ENCODE measurements at regions not wholly inside any gene's neighbourhood (a gene's known extent, or its start where the extent isn't known, plus 50 kb on each side); places are given as distances from the start of the nearest gene placed in this dataset.

DNA sequence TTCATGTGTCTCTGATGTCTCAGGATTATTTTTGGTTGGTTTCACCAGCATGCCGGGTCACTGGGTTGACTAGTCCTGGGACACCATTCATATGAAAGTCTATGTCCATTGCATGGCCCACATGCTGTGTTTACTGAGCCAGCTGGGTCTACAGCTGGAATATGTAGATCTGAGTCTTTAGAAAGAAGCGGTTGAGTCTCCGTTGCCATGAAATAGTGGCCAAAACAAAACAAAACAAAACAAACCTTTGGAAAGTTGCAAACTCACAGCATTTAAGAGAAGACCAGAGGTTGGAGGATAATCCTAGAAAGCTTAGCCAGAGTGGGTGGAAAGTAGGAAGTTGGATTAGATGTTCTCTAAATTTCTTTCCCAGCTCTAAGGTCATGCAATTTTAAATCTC is 191.8 kb upstream of the NTM start:
- intact Hi-C loops (cut with micrococcal nuclease), result no loop called here
- H3K36me3 Mint-ChIP-seq, result no peaks in the 10 kb centered on the region
- H3K4me3 ChIP-seq (ENCODE audit: low read length), result no peak overlapping the region
- H3K27ac Mint-ChIP-seq, result no peak overlapping the region
- no peaks in the 10 kb centered on the region for H3K4me1 ChIP-seq (ENCODE audit: control insufficient read depth in 2 of 2, insufficient read depth in 2 of 2, low read length in 2 of 2)
- H3K9me3 ChIP-seq (ENCODE audit: control insufficient read depth in 2 of 3, low read length in 3 of 3), result no peaks in the 10 kb centered on the region
- no peaks in the 10 kb centered on the region for H3K27me3 ChIP-seq (ENCODE audit: control insufficient read depth in 2 of 2, insufficient read depth in 2 of 2, low read length in 2 of 2)
- no peaks in the 10 kb centered on the region for H3K36me3 ChIP-seq (ENCODE audit: control insufficient read depth in 2 of 3, insufficient read depth in 3 of 3, low read length in 3 of 3)
- DNase-seq (no peak), ATAC-seq (no peak)
- H3K27ac ChIP-seq (ENCODE audit: low read depth, low read length), result no peak overlapping the region
- H3K4me1 Mint-ChIP-seq, result no peaks in the 10 kb centered on the region
- H3K27me3 Mint-ChIP-seq, result peaks cover 0 to 18% (median 0%) of the 10 kb centered on the region in 5 donors
- peaks cover 0 to 7% (median 0%) of the 10 kb centered on the region in 11 donors for H3K9me3 Mint-ChIP-seq
- H3K4me3 Mint-ChIP-seq, result no peak overlapping the region
- CTCF ChIA-PET, result no interaction called here
- POLR2A ChIA-PET, result no interaction called here

DNA sequence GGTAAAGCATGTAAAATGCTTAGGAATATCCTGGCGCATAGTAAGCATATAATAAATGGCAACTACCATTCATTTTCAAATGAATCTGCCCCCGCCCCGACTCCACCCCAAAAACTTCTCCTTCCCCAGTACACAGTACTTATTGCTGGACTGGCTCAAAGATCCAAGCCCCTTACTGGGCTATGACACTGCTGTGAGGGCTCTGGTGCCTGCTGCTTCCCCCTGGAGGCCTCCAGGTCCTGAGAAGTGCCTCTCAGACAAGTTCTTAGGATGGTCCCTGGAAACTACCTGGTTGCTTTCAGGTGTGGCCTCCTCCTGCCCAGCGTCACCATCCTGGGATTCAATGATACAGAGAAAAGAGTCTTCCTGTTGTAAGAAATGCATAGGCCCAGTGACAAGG is 190.6 kb upstream of the NTM start:
- H3K4me1 Mint-ChIP-seq, result no peaks in the 10 kb centered on the region
- no peaks in the 10 kb centered on the region for H3K4me1 ChIP-seq (ENCODE audit: control insufficient read depth in 2 of 2, insufficient read depth in 2 of 2, low read length in 2 of 2)
- H3K27ac ChIP-seq (ENCODE audit: low read depth, low read length), result no peak overlapping the region
- POLR2A ChIA-PET, result no interaction called here
- no peaks in the 10 kb centered on the region for H3K27me3 ChIP-seq (ENCODE audit: control insufficient read depth in 2 of 2, insufficient read depth in 2 of 2, low read length in 2 of 2)
- H3K36me3 ChIP-seq (ENCODE audit: control insufficient read depth in 2 of 3, insufficient read depth in 3 of 3, low read length in 3 of 3), result no peaks in the 10 kb centered on the region
- peaks cover 0 to 20% (median 8%) of the 10 kb centered on the region in 5 donors for H3K27me3 Mint-ChIP-seq
- no peak overlapping the region for H3K27ac Mint-ChIP-seq
- intact Hi-C loops (cut with micrococcal nuclease), result no loop called here
- no peaks in the 10 kb centered on the region for H3K9me3 ChIP-seq (ENCODE audit: control insufficient read depth in 2 of 3, low read length in 3 of 3)
- peaks cover 0 to 7% (median 0%) of the 10 kb centered on the region in 11 donors for H3K9me3 Mint-ChIP-seq
- ATAC-seq (no peak), DNase-seq (no peak)
- CTCF ChIA-PET, result no interaction called here
- H3K4me3 ChIP-seq (ENCODE audit: low read length), result no peak overlapping the region
- H3K4me3 Mint-ChIP-seq, result no peak overlapping the region
- H3K36me3 Mint-ChIP-seq, result no peaks in the 10 kb centered on the region

DNA sequence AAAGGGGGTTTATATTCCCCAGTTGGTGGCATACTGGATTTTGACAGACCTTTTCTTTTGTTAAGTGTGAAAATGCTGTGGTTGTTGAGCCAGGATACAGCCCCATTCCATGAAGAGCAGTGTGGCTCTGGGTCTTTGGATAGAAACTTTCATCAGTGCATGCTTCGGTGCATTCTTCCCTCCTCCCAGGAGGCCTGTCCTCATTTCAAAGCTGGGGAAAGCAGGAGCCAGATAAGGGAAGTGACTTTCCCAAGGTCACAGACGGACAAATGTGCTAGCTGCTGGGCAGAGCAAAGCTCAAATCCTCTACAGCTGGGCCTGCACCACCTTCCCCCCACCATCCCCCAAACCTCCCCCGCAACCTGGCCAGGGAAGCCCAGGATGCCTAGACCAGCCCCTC is 184.5 kb upstream of the NTM start:
- Mint-ChIP-seq H3K4me1 (no peaks in the 10 kb centered on the region), H3K27ac (no peak overlapping the region), H3K27me3 (peaks cover 4 to 38% (median 28%) of the 10 kb centered on the region in 5 donors), H3K36me3 (no peaks in the 10 kb centered on the region), H3K4me3 (no peak overlapping the region), H3K9me3 (peaks cover 0 to 2% (median 0%) of the 10 kb centered on the region in 11 donors)
- Histone ChIP-seq H3K4me1 (ENCODE audit: control insufficient read depth in 2 of 2, insufficient read depth in 2 of 2, low read length in 2 of 2) (no peaks in the 10 kb centered on the region), H3K36me3 (ENCODE audit: control insufficient read depth in 2 of 3, insufficient read depth in 3 of 3, low read length in 3 of 3) (no peaks in the 10 kb centered on the region), H3K27ac (ENCODE audit: low read depth, low read length) (no peak overlapping the region), H3K4me3 (ENCODE audit: low read length) (no peak overlapping the region), H3K27me3 (ENCODE audit: control insufficient read depth in 2 of 2, insufficient read depth in 2 of 2, low read length in 2 of 2) (no peaks in the 10 kb centered on the region), H3K9me3 (ENCODE audit: control insufficient read depth in 2 of 3, low read length in 3 of 3) (no peaks in the 10 kb centered on the region)
- ATAC-seq (no peak), DNase-seq (no peak)
- ChIA-PET CTCF (no interaction called here), POLR2A (no interaction called here)
- intact Hi-C loops (cut with micrococcal nuclease), result no loop called here

DNA sequence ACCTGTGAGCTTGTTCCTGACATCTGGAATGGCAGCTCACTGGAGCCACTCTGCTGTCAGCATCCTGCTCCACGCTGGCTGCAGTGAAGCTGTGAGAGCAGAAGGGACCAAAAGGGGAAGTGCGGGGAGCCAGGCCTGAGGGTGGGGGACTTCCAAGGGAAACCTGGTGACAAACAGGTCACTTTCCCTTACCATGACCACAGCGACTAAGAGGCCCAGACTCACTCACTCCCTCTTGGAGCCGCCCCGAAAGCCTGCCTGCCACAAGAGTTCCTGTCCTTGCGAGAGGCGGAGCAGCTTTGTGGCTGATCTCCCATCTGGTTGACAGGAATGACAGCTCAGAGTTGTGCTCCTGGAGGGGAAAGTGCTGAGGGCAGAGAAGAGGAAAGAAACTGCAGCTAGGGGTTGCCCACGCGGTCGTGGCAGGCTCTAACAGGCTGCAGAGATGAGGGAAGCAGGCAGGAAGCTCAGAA is 183.8 kb upstream of the NTM start:
- peak overlapping the region in 1 of 10 donors; percentile 9 for H3K4me3 Mint-ChIP-seq
- H3K4me3 ChIP-seq (ENCODE audit: low read length), result no peak overlapping the region
- DNase-seq (no peak), ATAC-seq (peak; percentile 57)
- no peaks in the 10 kb centered on the region for H3K9me3 ChIP-seq (ENCODE audit: control insufficient read depth in 2 of 3, low read length in 3 of 3)
- no peaks in the 10 kb centered on the region for H3K27me3 ChIP-seq (ENCODE audit: control insufficient read depth in 2 of 2, insufficient read depth in 2 of 2, low read length in 2 of 2)
- peaks cover 4 to 38% (median 24%) of the 10 kb centered on the region in 5 donors for H3K27me3 Mint-ChIP-seq
- H3K27ac Mint-ChIP-seq, result no peak overlapping the region
- ChIA-PET POLR2A (interaction anchor here (0.6 kb wide), 1 partner anchor 18 kb away, joined by 3 read pairs; no protein-coding TSS in a partner anchor), CTCF (no interaction called here)
- H3K4me1 Mint-ChIP-seq, result no peaks in the 10 kb centered on the region
- H3K4me1 ChIP-seq (ENCODE audit: control insufficient read depth in 2 of 2, insufficient read depth in 2 of 2, low read length in 2 of 2), result no peaks in the 10 kb centered on the region
- H3K9me3 Mint-ChIP-seq, result peaks cover 0 to 1% (median 0%) of the 10 kb centered on the region in 11 donors
- intact Hi-C loops (cut with micrococcal nuclease), result no loop called here
- no peak overlapping the region for H3K27ac ChIP-seq (ENCODE audit: low read depth, low read length)
- no peaks in the 10 kb centered on the region for H3K36me3 ChIP-seq (ENCODE audit: control insufficient read depth in 2 of 3, insufficient read depth in 3 of 3, low read length in 3 of 3)
- no peaks in the 10 kb centered on the region for H3K36me3 Mint-ChIP-seq

DNA sequence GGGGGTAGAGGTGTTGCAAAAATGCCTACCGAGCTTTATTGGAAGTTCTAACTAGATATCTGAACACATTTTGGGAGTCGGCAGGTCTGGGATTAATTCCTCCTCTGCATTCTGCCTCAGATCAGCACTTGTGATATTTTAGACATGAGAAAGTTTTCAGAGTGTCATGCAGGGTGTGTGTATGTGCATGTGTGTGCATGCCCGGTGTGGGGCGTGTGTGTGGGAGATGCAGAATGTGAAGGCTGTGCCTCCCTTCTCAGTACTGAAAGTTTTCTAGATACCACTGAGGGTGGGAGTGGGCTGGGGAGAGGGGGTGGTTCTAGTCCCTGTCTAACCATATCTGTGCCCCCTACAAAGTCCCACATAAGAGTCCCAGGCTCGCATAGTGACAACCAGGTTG is 180.0 kb upstream of the NTM start:
- Mint-ChIP-seq H3K36me3 (no peaks in the 10 kb centered on the region), H3K4me3 (no peak overlapping the region), H3K27ac (no peak overlapping the region), H3K9me3 (peaks cover 0 to 5% (median 0%) of the 10 kb centered on the region in 11 donors), H3K27me3 (peaks cover 4 to 28% (median 10%) of the 10 kb centered on the region in 5 donors), H3K4me1 (no peaks in the 10 kb centered on the region)
- H3K27me3 ChIP-seq (ENCODE audit: control insufficient read depth in 2 of 2, insufficient read depth in 2 of 2, low read length in 2 of 2), result no peaks in the 10 kb centered on the region
- H3K4me3 ChIP-seq (ENCODE audit: low read length), result no peak overlapping the region
- DNase-seq (no peak), ATAC-seq (no peak)
- no peak overlapping the region for H3K27ac ChIP-seq (ENCODE audit: low read depth, low read length)
- no peaks in the 10 kb centered on the region for H3K36me3 ChIP-seq (ENCODE audit: control insufficient read depth in 2 of 3, insufficient read depth in 3 of 3, low read length in 3 of 3)
- H3K4me1 ChIP-seq (ENCODE audit: control insufficient read depth in 2 of 2, insufficient read depth in 2 of 2, low read length in 2 of 2), result no peaks in the 10 kb centered on the region
- intact Hi-C loops (cut with micrococcal nuclease), result no loop called here
- CTCF ChIA-PET, result no interaction called here
- POLR2A ChIA-PET, result no interaction called here
- no peaks in the 10 kb centered on the region for H3K9me3 ChIP-seq (ENCODE audit: control insufficient read depth in 2 of 3, low read length in 3 of 3)

DNA sequence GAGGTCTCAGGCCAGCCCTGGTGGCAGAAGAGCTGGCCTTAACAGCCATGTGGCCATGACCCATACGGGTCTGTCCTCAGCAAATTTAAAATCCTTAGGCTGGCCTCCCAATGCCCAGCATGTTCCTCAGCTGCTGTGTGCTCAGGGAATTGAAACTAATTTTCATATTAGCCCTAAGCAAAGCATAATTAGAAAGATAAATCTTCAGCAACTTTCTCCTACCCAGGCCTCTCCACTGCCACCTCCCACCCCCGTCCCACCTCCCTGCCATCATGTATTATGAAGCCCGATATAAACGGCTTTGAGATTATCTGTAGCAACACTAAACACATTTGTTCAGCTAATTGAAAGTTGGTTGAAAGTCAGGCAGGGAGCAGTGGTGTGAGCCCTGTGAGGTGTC is 178.8 kb upstream of the NTM start:
- Mint-ChIP-seq H3K36me3 (no peaks in the 10 kb centered on the region), H3K4me3 (no peak overlapping the region), H3K27ac (no peak overlapping the region), H3K9me3 (peaks cover 0 to 5% (median 0%) of the 10 kb centered on the region in 11 donors), H3K4me1 (no peaks in the 10 kb centered on the region), H3K27me3 (peaks cover 4 to 17% (median 5%) of the 10 kb centered on the region in 5 donors)
- no peaks in the 10 kb centered on the region for H3K4me1 ChIP-seq (ENCODE audit: control insufficient read depth in 2 of 2, insufficient read depth in 2 of 2, low read length in 2 of 2)
- DNase-seq, result no peak
- CTCF ChIA-PET, result no interaction called here
- no peak overlapping the region for H3K4me3 ChIP-seq (ENCODE audit: low read length)
- no peaks in the 10 kb centered on the region for H3K9me3 ChIP-seq (ENCODE audit: control insufficient read depth in 2 of 3, low read length in 3 of 3)
- no peaks in the 10 kb centered on the region for H3K36me3 ChIP-seq (ENCODE audit: control insufficient read depth in 2 of 3, insufficient read depth in 3 of 3, low read length in 3 of 3)
- POLR2A ChIA-PET, result no interaction called here
- intact Hi-C loops (cut with micrococcal nuclease), result no loop called here
- H3K27ac ChIP-seq (ENCODE audit: low read depth, low read length), result no peak overlapping the region
- no peaks in the 10 kb centered on the region for H3K27me3 ChIP-seq (ENCODE audit: control insufficient read depth in 2 of 2, insufficient read depth in 2 of 2, low read length in 2 of 2)
- ATAC-seq, result no peak

DNA sequence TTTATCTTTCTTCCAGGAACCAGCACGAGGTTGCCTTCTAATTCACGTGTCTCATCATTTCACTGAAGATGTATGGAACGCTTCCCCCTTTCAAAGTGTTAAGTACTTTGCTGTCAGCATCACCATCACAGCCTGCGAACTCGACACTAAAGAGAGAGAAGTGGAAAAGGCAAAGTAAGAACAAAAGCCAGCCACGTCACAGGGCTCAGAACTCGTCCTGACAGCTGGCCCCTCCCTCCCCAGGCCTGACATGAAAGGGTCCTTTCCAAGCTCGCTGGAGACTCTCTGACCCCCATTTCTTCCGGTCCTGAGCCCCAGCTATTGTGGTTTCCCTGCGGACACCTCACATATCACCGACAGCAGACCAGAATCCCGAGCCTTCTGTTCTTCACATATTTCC is 177.8 kb upstream of the NTM start:
- Mint-ChIP-seq H3K36me3 (no peaks in the 10 kb centered on the region), H3K4me3 (no peak overlapping the region), H3K27ac (no peak overlapping the region), H3K4me1 (no peaks in the 10 kb centered on the region), H3K27me3 (peaks cover 0 to 7% (median 0%) of the 10 kb centered on the region in 5 donors), H3K9me3 (peaks cover 0 to 5% (median 0%) of the 10 kb centered on the region in 11 donors)
- Histone ChIP-seq H3K4me3 (ENCODE audit: low read length) (no peak overlapping the region), H3K27ac (ENCODE audit: low read depth, low read length) (no peak overlapping the region), H3K4me1 (ENCODE audit: control insufficient read depth in 2 of 2, insufficient read depth in 2 of 2, low read length in 2 of 2) (no peaks in the 10 kb centered on the region), H3K36me3 (ENCODE audit: control insufficient read depth in 2 of 3, insufficient read depth in 3 of 3, low read length in 3 of 3) (no peaks in the 10 kb centered on the region), H3K9me3 (ENCODE audit: control insufficient read depth in 2 of 3, low read length in 3 of 3) (no peaks in the 10 kb centered on the region), H3K27me3 (ENCODE audit: control insufficient read depth in 2 of 2, insufficient read depth in 2 of 2, low read length in 2 of 2) (no peaks in the 10 kb centered on the region)
- POLR2A ChIA-PET, result no interaction called here
- ATAC-seq, result no peak
- CTCF ChIA-PET, result no interaction called here
- intact Hi-C loops (cut with micrococcal nuclease), result no loop called here
- DNase-seq, result no peak

Measured in naive thymus-derived CD4-positive, alpha-beta T cell (primary cell).